ENCODE measurements at regions not wholly inside any gene's neighbourhood (a gene's known extent, or its start where the extent isn't known, plus 50 kb on each side); places are given as distances from the start of the nearest gene placed in this dataset.

DNA sequence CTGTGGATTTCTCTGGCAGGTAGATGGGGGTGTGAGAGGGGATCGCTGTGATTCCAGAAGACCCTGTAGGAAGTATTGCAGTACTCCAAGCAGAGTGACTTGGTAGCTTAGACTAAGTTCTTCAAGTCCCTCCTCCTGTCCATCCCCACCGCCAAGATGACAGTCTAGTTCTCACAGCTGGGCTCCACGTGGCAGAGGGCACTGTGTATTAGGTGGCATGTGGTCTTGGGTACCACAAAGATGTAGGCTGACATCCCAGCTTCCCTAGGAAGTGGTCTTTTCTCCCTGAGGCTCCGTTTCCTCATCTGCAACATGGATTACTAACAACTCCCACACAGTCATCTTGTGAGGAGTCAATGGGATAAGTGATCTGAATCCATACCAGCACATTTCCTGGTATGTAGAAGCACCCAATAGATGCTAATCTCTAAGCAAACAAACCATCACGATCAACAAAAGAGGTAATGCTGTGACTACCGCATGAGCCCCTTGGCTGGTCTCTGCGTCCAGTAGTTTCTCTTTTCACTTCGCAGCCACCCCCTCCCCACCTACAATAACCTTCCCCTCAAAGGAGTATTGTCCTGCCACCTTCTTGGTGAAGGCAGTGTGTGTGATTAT, 349.1 kb upstream of the EEF2KMT start:
- ATAC-seq (ENCODE audit: low read depth) (no peak), DNase-seq (ENCODE audit: low spot score in 2 of 2) (no peak)
- Mint-ChIP-seq H3K4me3 (no peak overlapping the region), H3K4me1 (no peaks in the 10 kb centered on the region), H3K27me3 (no peaks in the 10 kb centered on the region), H3K27ac (no peak overlapping the region), H3K9me3 (peaks cover 6% of the 10 kb centered on the region), H3K36me3 (no peaks in the 10 kb centered on the region)

- Mint-ChIP-seq H3K27ac (no peak overlapping the region), H3K9me3 (peaks cover 14% of the 10 kb centered on the region), H3K4me3 (no peak overlapping the region), H3K36me3 (peaks cover 2% of the 10 kb centered on the region), H3K4me1 (no peaks in the 10 kb centered on the region), H3K27me3 (no peaks in the 10 kb centered on the region)
- ATAC-seq (ENCODE audit: low read depth) (no peak), DNase-seq (ENCODE audit: low spot score in 2 of 2) (no peak)
These were observed 346.6 kb upstream of the EEF2KMT start for GRCh38 chr16:5444189-5444588.

GRCh38 chr16:5442986-5443385, 345.4 kb upstream of the EEF2KMT start:
- Mint-ChIP-seq H3K9me3 (peaks cover 19% of the 10 kb centered on the region), H3K36me3 (peaks cover 2% of the 10 kb centered on the region), H3K27ac (no peak overlapping the region), H3K4me3 (no peak overlapping the region), H3K4me1 (no peaks in the 10 kb centered on the region), H3K27me3 (no peaks in the 10 kb centered on the region)
- ATAC-seq (ENCODE audit: low read depth) (no peak), DNase-seq (ENCODE audit: low spot score in 2 of 2) (no peak)

- no peak for ATAC-seq (ENCODE audit: low read depth)
- Mint-ChIP-seq H3K27ac (no peak overlapping the region), H3K9me3 (peaks cover 19% of the 10 kb centered on the region), H3K36me3 (peaks cover 2% of the 10 kb centered on the region), H3K27me3 (no peaks in the 10 kb centered on the region), H3K4me1 (no peaks in the 10 kb centered on the region), H3K4me3 (no peak overlapping the region)
- no peak for DNase-seq (ENCODE audit: low spot score in 2 of 2)
These were observed 344.5 kb upstream of the EEF2KMT start for GRCh38 chr16:5442054-5442453.

DNA sequence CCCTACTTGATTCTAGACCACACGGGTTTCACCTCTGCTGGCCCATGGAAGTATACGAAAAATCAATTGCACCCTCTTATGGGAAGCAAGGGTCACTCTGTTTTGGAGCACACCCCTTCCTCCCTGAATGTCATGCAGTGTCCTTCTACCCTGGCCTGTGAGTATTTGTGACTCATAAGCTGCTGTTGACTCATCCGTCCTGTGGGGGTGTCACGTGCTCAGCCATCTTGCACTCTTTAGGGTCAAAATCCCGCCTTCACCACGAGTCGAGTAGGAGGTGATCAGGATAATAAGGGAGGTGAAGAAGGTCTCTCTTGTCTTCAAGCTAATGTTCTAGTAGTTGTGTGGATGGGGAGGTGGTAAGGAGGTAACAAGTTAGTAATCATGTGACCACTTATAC, 341.0 kb upstream of the EEF2KMT start:
- no peak overlapping the region for H3K27ac Mint-ChIP-seq
- no peaks in the 10 kb centered on the region for H3K4me1 Mint-ChIP-seq
- H3K4me3 Mint-ChIP-seq, result no peak overlapping the region
- ATAC-seq (ENCODE audit: low read depth) (no peak), DNase-seq (ENCODE audit: low spot score in 2 of 2) (no peak)
- peaks cover 18% of the 10 kb centered on the region for H3K9me3 Mint-ChIP-seq
- no peaks in the 10 kb centered on the region for H3K27me3 Mint-ChIP-seq
- peaks cover 2% of the 10 kb centered on the region for H3K36me3 Mint-ChIP-seq

DNA sequence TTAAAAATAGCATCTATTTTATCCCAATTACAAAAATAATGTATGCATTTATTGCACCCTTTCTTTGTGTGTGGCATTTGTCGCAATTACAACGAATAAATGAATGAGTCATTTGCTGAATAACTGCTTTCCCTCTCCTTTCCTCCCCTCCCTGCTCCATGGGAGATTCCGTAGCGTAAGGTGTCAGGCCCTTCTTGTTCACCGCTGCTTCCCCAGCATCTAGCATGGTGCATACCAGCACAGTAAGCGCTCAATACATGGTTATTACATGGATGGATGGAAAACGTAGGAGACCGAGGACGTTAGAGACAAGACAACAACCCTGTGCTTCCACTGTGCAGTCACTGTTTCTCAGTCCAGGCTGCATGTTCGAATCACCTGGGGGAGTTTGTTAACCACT, 336.0 kb upstream of the EEF2KMT start:
- no peak overlapping the region for H3K4me3 Mint-ChIP-seq
- no peaks in the 10 kb centered on the region for H3K36me3 Mint-ChIP-seq
- DNase-seq (ENCODE audit: low spot score in 2 of 2), result no peak
- no peak overlapping the region for H3K27ac Mint-ChIP-seq
- peaks cover under 1% of the 10 kb centered on the region for H3K9me3 Mint-ChIP-seq
- H3K27me3 Mint-ChIP-seq, result no peaks in the 10 kb centered on the region
- no peaks in the 10 kb centered on the region for H3K4me1 Mint-ChIP-seq
- no peak for ATAC-seq (ENCODE audit: low read depth)

GRCh38 chr16:5432166-5432565, 334.6 kb upstream of the EEF2KMT start:
- H3K4me1 Mint-ChIP-seq, result no peaks in the 10 kb centered on the region
- H3K27me3 Mint-ChIP-seq, result no peaks in the 10 kb centered on the region
- no peak for ATAC-seq (ENCODE audit: low read depth)
- no peak overlapping the region for H3K27ac Mint-ChIP-seq
- H3K4me3 Mint-ChIP-seq, result no peak overlapping the region
- no peaks in the 10 kb centered on the region for H3K36me3 Mint-ChIP-seq
- H3K9me3 Mint-ChIP-seq, result no peaks in the 10 kb centered on the region
- DNase-seq (ENCODE audit: low spot score in 2 of 2), result no peak

GRCh38 chr16:5430598-5430997, 333.0 kb upstream of the EEF2KMT start:
- H3K9me3 Mint-ChIP-seq, result no peaks in the 10 kb centered on the region
- H3K27me3 Mint-ChIP-seq, result no peaks in the 10 kb centered on the region
- H3K27ac Mint-ChIP-seq, result no peak overlapping the region
- ATAC-seq (ENCODE audit: low read depth), result no peak
- H3K36me3 Mint-ChIP-seq, result no peaks in the 10 kb centered on the region
- no peak for DNase-seq (ENCODE audit: low spot score in 2 of 2)
- no peak overlapping the region for H3K4me3 Mint-ChIP-seq
- no peaks in the 10 kb centered on the region for H3K4me1 Mint-ChIP-seq

DNA sequence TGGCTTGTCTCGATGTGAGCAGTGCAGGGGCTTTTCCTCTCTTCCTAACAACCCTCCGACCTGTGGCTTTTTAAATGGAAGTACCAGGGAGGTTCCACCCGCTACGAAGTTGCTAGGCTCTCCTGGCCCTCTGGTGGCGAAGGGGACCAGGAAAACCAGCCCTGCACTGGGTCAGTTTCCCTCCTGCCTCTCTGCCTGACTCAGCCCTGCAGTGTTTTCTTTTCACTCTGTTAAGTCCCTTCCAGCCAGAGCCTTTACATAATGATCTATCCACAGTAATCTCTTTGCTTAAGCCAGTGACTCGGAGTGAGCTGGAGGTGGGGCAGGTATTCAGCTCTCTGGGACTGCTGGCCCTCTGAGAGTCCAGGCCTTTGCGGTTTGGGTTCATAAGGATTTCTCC, 331.3 kb upstream of the EEF2KMT start:
- Mint-ChIP-seq H3K4me1 (no peaks in the 10 kb centered on the region), H3K27me3 (no peaks in the 10 kb centered on the region), H3K36me3 (no peaks in the 10 kb centered on the region), H3K9me3 (no peaks in the 10 kb centered on the region), H3K27ac (no peak overlapping the region), H3K4me3 (no peak overlapping the region)
- ATAC-seq (ENCODE audit: low read depth) (no peak), DNase-seq (ENCODE audit: low spot score in 2 of 2) (no peak)

GRCh38 chr16:5427571-5427970, 330.0 kb upstream of the EEF2KMT start:
- no peak for DNase-seq (ENCODE audit: low spot score in 2 of 2)
- Mint-ChIP-seq H3K4me1 (no peaks in the 10 kb centered on the region), H3K27ac (no peak overlapping the region), H3K4me3 (no peak overlapping the region), H3K36me3 (no peaks in the 10 kb centered on the region), H3K9me3 (no peaks in the 10 kb centered on the region), H3K27me3 (no peaks in the 10 kb centered on the region)
- no peak for ATAC-seq (ENCODE audit: low read depth)

DNA sequence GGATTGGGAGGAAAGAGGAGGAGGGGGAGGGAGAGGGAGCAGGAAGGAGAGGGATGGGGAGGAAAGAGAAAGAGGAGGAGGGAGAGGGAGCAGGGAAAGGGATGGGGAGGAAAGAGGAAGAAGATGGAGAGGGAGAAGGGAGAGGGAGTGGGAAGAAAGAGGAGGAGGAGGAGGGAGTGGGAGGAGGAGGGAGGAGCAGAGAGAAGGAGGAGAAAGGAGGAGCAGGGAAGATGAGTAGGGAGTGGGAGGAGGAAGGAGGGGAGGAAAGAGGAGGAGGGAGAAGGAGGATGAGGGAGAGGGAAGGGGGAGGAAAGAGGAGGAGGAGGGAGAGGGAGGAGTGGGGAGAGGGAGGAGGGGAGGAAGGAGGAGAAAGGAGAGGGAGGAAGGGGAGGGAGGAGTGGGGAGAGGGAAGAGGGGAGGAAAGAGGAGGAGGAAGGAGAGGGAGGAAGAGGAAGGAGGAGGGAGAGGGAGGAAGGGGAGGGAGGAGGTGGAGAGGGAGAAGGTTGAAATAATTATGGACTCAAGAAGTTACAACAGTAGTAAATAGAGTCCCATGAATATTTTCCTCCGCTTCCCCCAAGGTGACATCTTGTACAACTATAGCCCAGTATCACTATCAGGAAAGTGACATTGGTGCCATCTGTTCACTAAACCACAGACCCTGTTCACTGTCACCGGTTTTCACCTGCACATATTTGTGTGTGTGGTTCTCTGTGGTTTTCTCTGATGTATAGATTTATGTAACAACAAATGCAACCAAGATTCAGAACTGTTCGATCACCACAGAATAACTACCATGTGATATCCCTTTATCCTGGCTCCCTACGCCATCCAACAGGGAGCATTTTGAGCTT, 325.3 kb upstream of the EEF2KMT start:
- no peak for DNase-seq (ENCODE audit: low spot score in 2 of 2)
- ATAC-seq (ENCODE audit: low read depth), result no peak
- Mint-ChIP-seq H3K9me3 (peaks cover 2% of the 10 kb centered on the region), H3K36me3 (no peaks in the 10 kb centered on the region), H3K4me1 (no peaks in the 10 kb centered on the region), H3K27ac (no peak overlapping the region), H3K4me3 (no peak overlapping the region), H3K27me3 (peaks cover 4% of the 10 kb centered on the region)

- Mint-ChIP-seq H3K4me1 (no peaks in the 10 kb centered on the region), H3K36me3 (no peaks in the 10 kb centered on the region), H3K9me3 (peaks cover 2% of the 10 kb centered on the region), H3K27ac (no peak overlapping the region), H3K4me3 (no peak overlapping the region), H3K27me3 (peaks cover 4% of the 10 kb centered on the region)
- ATAC-seq (ENCODE audit: low read depth), result no peak
- no peak for DNase-seq (ENCODE audit: low spot score in 2 of 2)
These were observed 324.5 kb upstream of the EEF2KMT start for GRCh38 chr16:5422047-5422446.

DNA sequence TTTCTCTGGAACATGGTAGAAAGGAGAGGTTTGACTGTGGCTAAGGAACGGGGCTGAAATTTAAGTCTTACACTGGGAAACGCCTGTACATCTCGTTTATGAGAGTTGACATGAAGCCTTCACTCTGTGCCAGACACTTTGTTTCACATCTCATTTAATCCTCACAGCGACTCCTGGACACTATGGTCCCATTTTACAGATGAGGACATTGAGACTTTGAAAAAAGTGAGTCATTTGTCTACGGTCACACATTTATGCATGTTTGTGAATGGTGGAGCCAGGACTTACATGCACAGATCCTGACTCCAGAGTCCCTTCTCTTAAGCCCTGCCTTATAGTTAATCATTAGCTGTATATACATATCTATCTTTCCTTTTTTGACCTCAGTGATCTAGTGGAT, 318.4 kb upstream of the EEF2KMT start:
- no peak for ATAC-seq (ENCODE audit: low read depth)
- H3K36me3 Mint-ChIP-seq, result no peaks in the 10 kb centered on the region
- peaks cover 10% of the 10 kb centered on the region for H3K9me3 Mint-ChIP-seq
- H3K4me1 Mint-ChIP-seq, result no peaks in the 10 kb centered on the region
- no peak for DNase-seq (ENCODE audit: low spot score in 2 of 2)
- H3K27me3 Mint-ChIP-seq, result peaks cover 4% of the 10 kb centered on the region
- no peak overlapping the region for H3K27ac Mint-ChIP-seq
- no peak overlapping the region for H3K4me3 Mint-ChIP-seq

DNA sequence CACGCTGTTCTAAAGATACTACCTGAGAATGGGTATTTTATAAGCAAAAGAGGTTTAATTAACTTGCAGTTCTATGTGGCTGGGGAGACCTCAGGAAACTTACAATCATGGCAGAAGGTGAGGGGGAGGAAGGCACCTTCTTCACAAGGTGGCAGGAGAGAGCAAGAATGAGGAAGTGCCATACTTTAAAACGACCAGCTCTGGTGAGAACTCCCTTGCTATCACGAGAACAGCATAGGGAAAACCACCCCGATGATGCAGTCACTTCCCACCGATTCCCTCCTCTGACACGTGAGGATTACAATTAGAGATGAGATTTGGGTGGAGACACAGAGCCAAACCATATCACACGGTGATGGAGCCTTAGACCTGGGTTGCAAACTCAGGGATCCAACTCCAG, 317.5 kb upstream of the EEF2KMT start:
- no peaks in the 10 kb centered on the region for H3K4me1 Mint-ChIP-seq
- H3K27ac Mint-ChIP-seq, result no peak overlapping the region
- no peaks in the 10 kb centered on the region for H3K36me3 Mint-ChIP-seq
- ATAC-seq (ENCODE audit: low read depth), result no peak
- peaks cover 15% of the 10 kb centered on the region for H3K9me3 Mint-ChIP-seq
- no peak overlapping the region for H3K4me3 Mint-ChIP-seq
- H3K27me3 Mint-ChIP-seq, result peaks cover 4% of the 10 kb centered on the region
- no peak for DNase-seq (ENCODE audit: low spot score in 2 of 2)

GRCh38 chr16:5412731-5413130, 315.1 kb upstream of the EEF2KMT start:
- Mint-ChIP-seq H3K4me1 (no peaks in the 10 kb centered on the region), H3K9me3 (peaks cover 15% of the 10 kb centered on the region), H3K4me3 (no peak overlapping the region), H3K27me3 (no peaks in the 10 kb centered on the region), H3K36me3 (no peaks in the 10 kb centered on the region), H3K27ac (no peak overlapping the region)
- ATAC-seq (ENCODE audit: low read depth) (no peak), DNase-seq (ENCODE audit: low spot score in 2 of 2) (no peak)

All from memory B cell (primary cell).